ENCODE measurements at regions not wholly inside any gene's neighbourhood (a gene's known extent, or its start where the extent isn't known, plus 50 kb on each side); places are given as distances from the start of the nearest gene placed in this dataset.

DNA sequence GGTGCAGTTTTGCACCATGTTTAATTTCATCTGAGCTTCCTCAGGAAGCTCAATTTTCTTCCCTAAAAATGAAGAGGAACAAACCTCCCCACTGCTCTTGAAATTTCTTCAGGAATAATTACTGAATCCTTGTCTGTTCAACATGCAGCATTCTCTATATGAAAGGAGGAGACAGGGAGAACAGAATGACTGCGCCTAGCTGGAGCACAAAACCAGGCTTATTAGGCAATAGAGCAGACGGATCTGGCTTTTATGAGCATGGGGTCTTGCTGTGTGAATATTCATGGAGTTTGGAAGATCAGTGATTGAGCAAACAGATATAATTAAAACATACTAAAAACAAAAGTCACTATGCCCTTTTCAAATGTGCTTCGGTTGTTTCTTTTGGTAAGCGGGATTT, 148.1 kb downstream of the SUDS3 start:
- Histone ChIP-seq H3K79me2 (ENCODE audit: insufficient read depth, low read length) (no peaks in the 10 kb centered on the region), H3K27ac (ENCODE audit: low read depth, low read length) (no peak overlapping the region), H3K9me2 (ENCODE audit: insufficient read depth) (no peaks in the 10 kb centered on the region), H3K9me3 (ENCODE audit: control insufficient read depth in 1 of 2, insufficient read depth in 1 of 2, low read depth in 1 of 2, low read length in 2 of 2) (no peaks in the 10 kb centered on the region), H3K4me2 (ENCODE audit: low read length) (no peak overlapping the region), H3K9ac (ENCODE audit: low read length) (no peak overlapping the region), H4K20me1 (ENCODE audit: insufficient read depth) (no peaks in the 10 kb centered on the region), H2AFZ (ENCODE audit: low read depth, low read length, poor library complexity, severe bottlenecking) (no peak overlapping the region), H3K36me3 (ENCODE audit: control insufficient read depth in 1 of 2, insufficient read depth in 2 of 2, low read length in 2 of 2) (no peaks in the 10 kb centered on the region), H3K27me3 (ENCODE audit: insufficient read depth, low read length) (peaks cover 11% of the 10 kb centered on the region; the same call in 1 of the 2 replicates), H3K4me1 (ENCODE audit: control insufficient read depth in 1 of 2, insufficient read depth in 2 of 2, low read length in 2 of 2) (no peaks in the 10 kb centered on the region), H3K4me3 (replicated peaks in 1 of 2; ENCODE audit: low read depth in 1 of 2, low read length in 2 of 2) (no peak overlapping the region)
- intact Hi-C loops (cut with micrococcal nuclease), result no loop called here
- no peak for ATAC-seq
- RAD21 ChIA-PET (ENCODE audit: low non-redundant PET in 1 of 2, low total read pairs in 2 of 2, uncharacterized antibody in 2 of 2, unreplicated experiment in 2 of 2), result no interaction called here
- CTCF ChIA-PET, result no interaction called here
- BruUV-seq (replicated peaks), result no TSS peak
- POLR2A ChIA-PET, result no interaction called here
- no peak for TF ChIP-seq SRF (IDR thresholded peaks at IDR 0.05; ENCODE audit: low read depth)
- TF ChIP-seq, protein P1, sequence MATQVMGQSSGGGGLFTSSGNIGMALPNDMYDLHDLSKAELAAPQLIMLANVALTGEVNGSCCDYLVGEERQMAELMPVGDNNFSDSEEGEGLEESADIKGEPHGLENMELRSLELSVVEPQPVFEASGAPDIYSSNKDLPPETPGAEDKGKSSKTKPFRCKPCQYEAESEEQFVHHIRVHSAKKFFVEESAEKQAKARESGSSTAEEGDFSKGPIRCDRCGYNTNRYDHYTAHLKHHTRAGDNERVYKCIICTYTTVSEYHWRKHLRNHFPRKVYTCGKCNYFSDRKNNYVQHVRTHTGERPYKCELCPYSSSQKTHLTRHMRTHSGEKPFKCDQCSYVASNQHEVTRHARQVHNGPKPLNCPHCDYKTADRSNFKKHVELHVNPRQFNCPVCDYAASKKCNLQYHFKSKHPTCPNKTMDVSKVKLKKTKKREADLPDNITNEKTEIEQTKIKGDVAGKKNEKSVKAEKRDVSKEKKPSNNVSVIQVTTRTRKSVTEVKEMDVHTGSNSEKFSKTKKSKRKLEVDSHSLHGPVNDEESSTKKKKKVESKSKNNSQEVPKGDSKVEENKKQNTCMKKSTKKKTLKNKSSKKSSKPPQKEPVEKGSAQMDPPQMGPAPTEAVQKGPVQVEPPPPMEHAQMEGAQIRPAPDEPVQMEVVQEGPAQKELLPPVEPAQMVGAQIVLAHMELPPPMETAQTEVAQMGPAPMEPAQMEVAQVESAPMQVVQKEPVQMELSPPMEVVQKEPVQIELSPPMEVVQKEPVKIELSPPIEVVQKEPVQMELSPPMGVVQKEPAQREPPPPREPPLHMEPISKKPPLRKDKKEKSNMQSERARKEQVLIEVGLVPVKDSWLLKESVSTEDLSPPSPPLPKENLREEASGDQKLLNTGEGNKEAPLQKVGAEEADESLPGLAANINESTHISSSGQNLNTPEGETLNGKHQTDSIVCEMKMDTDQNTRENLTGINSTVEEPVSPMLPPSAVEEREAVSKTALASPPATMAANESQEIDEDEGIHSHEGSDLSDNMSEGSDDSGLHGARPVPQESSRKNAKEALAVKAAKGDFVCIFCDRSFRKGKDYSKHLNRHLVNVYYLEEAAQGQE (IDR thresholded peaks at IDR 0.05; ENCODE audit: low read depth), result no peak
- TF ChIP-seq YY1 (IDR thresholded peaks at IDR 0.05; ENCODE audit: extremely low read depth, insufficient replicate concordance, low read depth, low read length), result no peak
- TF ChIP-seq, protein P2, sequence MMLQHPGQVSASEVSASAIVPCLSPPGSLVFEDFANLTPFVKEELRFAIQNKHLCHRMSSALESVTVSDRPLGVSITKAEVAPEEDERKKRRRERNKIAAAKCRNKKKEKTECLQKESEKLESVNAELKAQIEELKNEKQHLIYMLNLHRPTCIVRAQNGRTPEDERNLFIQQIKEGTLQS (IDR thresholded peaks at IDR 0.05), result no peak
- no peak for TF ChIP-seq FOSL1 (IDR thresholded peaks at IDR 0.05; ENCODE audit: low read depth)
- TF ChIP-seq POLR2A (IDR thresholded peaks at IDR 0.05; ENCODE audit: borderline replicate concordance, extremely low read depth, insufficient read depth, insufficient read length), result no peak
- TF ChIP-seq SP1 (IDR thresholded peaks at IDR 0.05; ENCODE audit: low read depth), result no peak
- TF ChIP-seq ZFX (IDR thresholded peaks at IDR 0.05), result no peak
- TF ChIP-seq, protein P3, sequence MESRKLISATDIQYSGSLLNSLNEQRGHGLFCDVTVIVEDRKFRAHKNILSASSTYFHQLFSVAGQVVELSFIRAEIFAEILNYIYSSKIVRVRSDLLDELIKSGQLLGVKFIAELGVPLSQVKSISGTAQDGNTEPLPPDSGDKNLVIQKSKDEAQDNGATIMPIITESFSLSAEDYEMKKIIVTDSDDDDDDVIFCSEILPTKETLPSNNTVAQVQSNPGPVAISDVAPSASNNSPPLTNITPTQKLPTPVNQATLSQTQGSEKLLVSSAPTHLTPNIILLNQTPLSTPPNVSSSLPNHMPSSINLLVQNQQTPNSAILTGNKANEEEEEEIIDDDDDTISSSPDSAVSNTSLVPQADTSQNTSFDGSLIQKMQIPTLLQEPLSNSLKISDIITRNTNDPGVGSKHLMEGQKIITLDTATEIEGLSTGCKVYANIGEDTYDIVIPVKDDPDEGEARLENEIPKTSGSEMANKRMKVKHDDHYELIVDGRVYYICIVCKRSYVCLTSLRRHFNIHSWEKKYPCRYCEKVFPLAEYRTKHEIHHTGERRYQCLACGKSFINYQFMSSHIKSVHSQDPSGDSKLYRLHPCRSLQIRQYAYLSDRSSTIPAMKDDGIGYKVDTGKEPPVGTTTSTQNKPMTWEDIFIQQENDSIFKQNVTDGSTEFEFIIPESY (IDR thresholded peaks at IDR 0.05; ENCODE audit: extremely low read depth, insufficient replicate concordance, low read length), result no peak
- TF ChIP-seq SIN3A (IDR thresholded peaks at IDR 0.05; ENCODE audit: low read depth), result no peak
- no peak for DNase-seq (ENCODE audit: low read depth, low spot score)

Measured in HCT116 (cell line).